ENCODE measurements at regions not wholly inside any gene's neighbourhood (a gene's known extent, or its start where the extent isn't known, plus 50 kb on each side); places are given as distances from the start of the nearest gene placed in this dataset.
"Not testable (repeated sequence)": the region's sequence is repeated elsewhere in the genome, so short reads cannot be mapped to it uniquely, and the experiment has no call there.

DNA sequence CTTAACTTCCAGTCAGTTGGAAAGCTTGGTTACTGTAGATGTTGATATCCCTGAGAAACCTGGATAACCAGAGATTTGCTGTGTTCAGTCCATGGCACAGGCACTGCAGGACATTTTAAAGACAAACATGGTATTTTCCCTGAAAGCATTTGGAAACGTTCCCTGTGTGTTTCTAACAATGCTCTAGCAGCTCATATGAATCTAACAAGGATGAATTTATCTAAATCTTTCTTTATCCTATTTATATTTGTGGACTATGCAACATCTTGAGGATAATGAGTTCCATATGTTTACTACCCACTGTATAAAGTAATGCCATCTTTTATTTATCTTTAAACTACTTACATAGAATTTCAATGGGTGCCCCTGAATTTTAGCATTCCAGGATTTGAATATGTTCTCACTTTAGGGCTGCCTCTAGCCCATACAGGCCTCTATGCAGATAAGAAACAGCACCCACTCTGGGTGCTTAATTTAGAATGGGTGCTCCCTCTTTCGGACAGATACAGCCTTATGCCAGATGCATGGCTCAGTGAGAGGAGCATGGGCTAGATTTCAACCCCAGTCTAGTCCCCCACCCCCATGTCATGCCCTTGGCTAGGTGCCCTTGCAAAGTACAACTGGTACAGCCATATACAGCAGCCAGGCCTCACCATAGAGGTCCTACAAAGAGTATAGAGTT, 50.6 kb upstream of the NEMP2 start:
- no peaks in the 10 kb centered on the region for H3K36me3 ChIP-seq (ENCODE audit: control insufficient read depth in 4 of 4, insufficient read depth in 4 of 4, low read length in 3 of 4)
- no peaks in the 10 kb centered on the region for H3K9me3 ChIP-seq (ENCODE audit: control extremely low read depth in 1 of 5, control insufficient read depth in 4 of 5, insufficient read depth in 2 of 5, low read depth in 1 of 5, low read length in 4 of 5)
- no peaks in the 10 kb centered on the region for H3K27me3 ChIP-seq (replicated peaks in 2 of 5; ENCODE audit: control insufficient read depth in 4 of 5, insufficient read depth in 5 of 5, low read length in 4 of 5)
- no peak for DNase-seq
- WGBS (ENCODE audit: insufficient coverage), result 100% methylated on average over 1 of the region's 2 CpGs
- H3K4me1 ChIP-seq (ENCODE audit: control extremely low read depth in 1 of 4, control insufficient read depth in 4 of 4, insufficient read depth in 4 of 4, low read length in 3 of 4), result no peaks in the 10 kb centered on the region
- ChIA-PET CTCF (interaction anchor here (1.1 to 1.5 kb wide), 2 partner anchors 9 to 36 kb away, joined by 3 read pairs; no protein-coding TSS in a partner anchor), POLR2A (no interaction called here)
- no peak overlapping the region for H3K4me3 ChIP-seq (ENCODE audit: control insufficient read depth in 1 of 7, extremely low read depth in 1 of 7, insufficient read depth in 4 of 7, low read depth in 2 of 7, low read length in 6 of 7)
- no peak overlapping the region for H3K27ac ChIP-seq (ENCODE audit: insufficient read depth in 1 of 2, low read depth in 1 of 2, low read length in 2 of 2, poor library complexity in 1 of 2, severe bottlenecking in 2 of 2)

DNA sequence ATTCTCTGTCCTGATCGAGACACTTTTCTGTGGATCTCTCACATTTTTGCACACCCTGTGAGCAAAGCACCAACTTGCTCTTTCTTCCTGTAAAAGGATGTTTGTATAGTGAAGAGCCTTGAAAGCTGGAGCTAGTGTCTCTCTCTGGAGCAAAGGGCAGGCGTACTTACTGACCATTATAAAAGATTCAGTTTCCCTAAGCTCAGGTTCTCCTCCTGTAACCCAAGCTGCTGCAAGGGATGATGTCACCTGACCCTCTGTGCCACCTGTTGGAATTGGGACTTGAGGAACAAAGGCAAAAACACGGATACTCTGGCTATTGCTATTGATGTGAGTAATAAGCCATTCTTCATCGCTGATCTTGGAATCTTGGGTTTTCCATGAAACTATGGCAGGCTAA, 52.6 kb upstream of the NEMP2 start:
- ChIA-PET POLR2A (no interaction called here), CTCF (no interaction called here)
- Histone ChIP-seq H3K27me3 (replicated peaks in 2 of 5; ENCODE audit: control insufficient read depth in 4 of 5, insufficient read depth in 5 of 5, low read length in 4 of 5) (no peaks in the 10 kb centered on the region), H3K4me3 (ENCODE audit: control insufficient read depth in 1 of 7, extremely low read depth in 1 of 7, insufficient read depth in 4 of 7, low read depth in 2 of 7, low read length in 6 of 7) (no peak overlapping the region), H3K4me1 (ENCODE audit: control extremely low read depth in 1 of 4, control insufficient read depth in 4 of 4, insufficient read depth in 4 of 4, low read length in 3 of 4) (no peaks in the 10 kb centered on the region), H3K36me3 (ENCODE audit: control insufficient read depth in 4 of 4, insufficient read depth in 4 of 4, low read length in 3 of 4) (no peaks in the 10 kb centered on the region), H3K27ac (ENCODE audit: insufficient read depth in 1 of 2, low read depth in 1 of 2, low read length in 2 of 2, poor library complexity in 1 of 2, severe bottlenecking in 2 of 2) (no peak overlapping the region), H3K9me3 (ENCODE audit: control extremely low read depth in 1 of 5, control insufficient read depth in 4 of 5, insufficient read depth in 2 of 5, low read depth in 1 of 5, low read length in 4 of 5) (no peaks in the 10 kb centered on the region)
- WGBS (ENCODE audit: insufficient coverage), result 100% methylated on average over 4 of the region's 4 CpGs
- DNase-seq, result no peak

DNA sequence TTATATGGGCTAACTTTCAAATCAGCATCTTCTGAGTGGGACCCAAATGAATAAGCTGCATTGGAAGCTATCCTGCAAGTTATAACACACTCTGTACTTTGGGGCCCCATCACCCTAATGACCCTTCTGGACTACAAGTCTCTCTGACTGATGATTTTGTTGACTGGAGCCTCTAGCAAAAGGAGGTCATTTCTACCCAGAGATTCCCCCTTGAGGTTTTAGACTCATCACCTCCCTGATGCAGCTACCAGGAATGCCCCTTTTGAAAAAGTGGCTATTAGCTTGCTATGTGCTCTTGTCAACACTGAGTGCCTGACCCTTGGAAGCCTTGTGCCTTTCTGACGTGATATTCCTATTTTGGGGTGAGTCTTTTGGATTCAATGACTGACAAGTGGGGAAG, 54.5 kb upstream of the NEMP2 start:
- H3K27ac ChIP-seq (ENCODE audit: insufficient read depth in 1 of 2, low read depth in 1 of 2, low read length in 2 of 2, poor library complexity in 1 of 2, severe bottlenecking in 2 of 2), result no peak overlapping the region

DNA sequence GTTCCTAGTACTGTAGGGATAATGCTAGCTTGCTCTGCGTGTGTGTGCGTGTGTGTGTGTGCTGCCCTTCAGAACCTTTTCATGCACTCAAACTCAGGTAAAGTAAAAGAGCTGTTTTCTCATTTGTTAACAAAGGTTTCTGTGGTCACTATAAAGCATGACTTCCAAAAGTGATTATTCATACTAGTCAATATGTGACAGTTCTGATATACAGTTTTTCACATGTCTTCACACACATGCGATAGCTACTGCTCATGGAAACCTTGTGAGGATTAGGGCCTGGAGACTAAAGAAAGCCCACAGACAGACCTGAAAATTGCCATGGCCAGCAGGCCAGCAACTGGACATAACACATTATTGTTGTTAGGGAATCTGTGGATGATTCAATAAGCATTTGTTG, 56.9 kb upstream of the NEMP2 start:
- no peaks in the 10 kb centered on the region for H3K9me3 ChIP-seq (ENCODE audit: control extremely low read depth in 1 of 5, control insufficient read depth in 4 of 5, insufficient read depth in 2 of 5, low read depth in 1 of 5, low read length in 4 of 5)
- H3K27me3 ChIP-seq (replicated peaks in 2 of 5; ENCODE audit: control insufficient read depth in 4 of 5, insufficient read depth in 5 of 5, low read length in 4 of 5), result no peaks in the 10 kb centered on the region
- no peaks in the 10 kb centered on the region for H3K36me3 ChIP-seq (ENCODE audit: control insufficient read depth in 4 of 4, insufficient read depth in 4 of 4, low read length in 3 of 4)
- H3K4me3 ChIP-seq (ENCODE audit: control insufficient read depth in 1 of 7, extremely low read depth in 1 of 7, insufficient read depth in 4 of 7, low read depth in 2 of 7, low read length in 6 of 7), result no peak overlapping the region
- ChIA-PET CTCF (interaction anchor here (1.3 kb wide), 1 partner anchor 9 kb away, joined by 3 read pairs; no protein-coding TSS in a partner anchor), POLR2A (no interaction called here)
- no peak for DNase-seq
- no CpG with 5 or more reads among the region's 3 CpGs for WGBS (ENCODE audit: insufficient coverage)
- no peak overlapping the region for H3K27ac ChIP-seq (ENCODE audit: insufficient read depth in 1 of 2, low read depth in 1 of 2, low read length in 2 of 2, poor library complexity in 1 of 2, severe bottlenecking in 2 of 2)
- H3K4me1 ChIP-seq (ENCODE audit: control extremely low read depth in 1 of 4, control insufficient read depth in 4 of 4, insufficient read depth in 4 of 4, low read length in 3 of 4), result no peaks in the 10 kb centered on the region

More for the DNA sequence above, 54.5 kb upstream of the NEMP2 start:
- ChIA-PET CTCF (interaction anchor here (0.6 to 1.2 kb wide), 2 partner anchors 54 to 324 kb away, joined by 3 to 4 read pairs; no protein-coding TSS in a partner anchor), POLR2A (no interaction called here)
- H3K4me3 ChIP-seq (ENCODE audit: control insufficient read depth in 1 of 7, extremely low read depth in 1 of 7, insufficient read depth in 4 of 7, low read depth in 2 of 7, low read length in 6 of 7), result no peak overlapping the region
- H3K4me1 ChIP-seq (ENCODE audit: control extremely low read depth in 1 of 4, control insufficient read depth in 4 of 4, insufficient read depth in 4 of 4, low read length in 3 of 4), result no peaks in the 10 kb centered on the region
- H3K9me3 ChIP-seq (ENCODE audit: control extremely low read depth in 1 of 5, control insufficient read depth in 4 of 5, insufficient read depth in 2 of 5, low read depth in 1 of 5, low read length in 4 of 5), result no peaks in the 10 kb centered on the region
- H3K27me3 ChIP-seq (replicated peaks in 2 of 5; ENCODE audit: control insufficient read depth in 4 of 5, insufficient read depth in 5 of 5, low read length in 4 of 5), result no peaks in the 10 kb centered on the region
- no peak for DNase-seq
- no peaks in the 10 kb centered on the region for H3K36me3 ChIP-seq (ENCODE audit: control insufficient read depth in 4 of 4, insufficient read depth in 4 of 4, low read length in 3 of 4)
- WGBS (ENCODE audit: insufficient coverage), result no CpG with 5 or more reads among the region's 1 CpG

DNA sequence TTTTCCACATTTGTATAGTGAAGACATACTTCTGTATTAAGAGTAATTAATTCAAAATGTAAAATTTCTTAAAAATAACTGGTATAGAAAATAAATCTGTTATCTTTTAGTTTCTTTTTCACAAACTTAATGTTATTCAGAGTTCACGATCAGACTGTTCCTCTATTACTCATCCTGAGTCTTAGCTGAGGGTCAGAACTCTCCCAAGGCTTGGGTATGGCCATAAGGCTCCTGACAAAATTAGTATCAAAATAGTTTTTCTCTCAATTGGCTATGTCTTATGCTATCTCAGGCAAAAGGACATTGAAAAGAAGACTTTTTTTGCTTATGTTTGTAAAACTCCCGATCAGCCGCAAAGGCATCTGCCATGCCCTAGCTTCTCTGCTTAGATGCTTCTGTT, 56.1 kb upstream of the NAB1 start:
- Histone ChIP-seq H3K4me3 (ENCODE audit: control insufficient read depth in 1 of 7, extremely low read depth in 1 of 7, insufficient read depth in 4 of 7, low read depth in 2 of 7, low read length in 6 of 7) (no peak overlapping the region), H3K4me1 (ENCODE audit: control extremely low read depth in 1 of 4, control insufficient read depth in 4 of 4, insufficient read depth in 4 of 4, low read length in 3 of 4) (no peaks in the 10 kb centered on the region), H3K27ac (ENCODE audit: insufficient read depth in 1 of 2, low read depth in 1 of 2, low read length in 2 of 2, poor library complexity in 1 of 2, severe bottlenecking in 2 of 2) (no peak overlapping the region), H3K27me3 (replicated peaks in 2 of 5; ENCODE audit: control insufficient read depth in 4 of 5, insufficient read depth in 5 of 5, low read length in 4 of 5) (no peaks in the 10 kb centered on the region), H3K9me3 (ENCODE audit: control extremely low read depth in 1 of 5, control insufficient read depth in 4 of 5, insufficient read depth in 2 of 5, low read depth in 1 of 5, low read length in 4 of 5) (no peaks in the 10 kb centered on the region), H3K36me3 (ENCODE audit: control insufficient read depth in 4 of 4, insufficient read depth in 4 of 4, low read length in 3 of 4) (no peaks in the 10 kb centered on the region)
- ChIA-PET CTCF (no interaction called here), POLR2A (no interaction called here)
- 100% methylated on average over 3 of the region's 3 CpGs for WGBS (ENCODE audit: insufficient coverage)
- DNase-seq, result no peak

DNA sequence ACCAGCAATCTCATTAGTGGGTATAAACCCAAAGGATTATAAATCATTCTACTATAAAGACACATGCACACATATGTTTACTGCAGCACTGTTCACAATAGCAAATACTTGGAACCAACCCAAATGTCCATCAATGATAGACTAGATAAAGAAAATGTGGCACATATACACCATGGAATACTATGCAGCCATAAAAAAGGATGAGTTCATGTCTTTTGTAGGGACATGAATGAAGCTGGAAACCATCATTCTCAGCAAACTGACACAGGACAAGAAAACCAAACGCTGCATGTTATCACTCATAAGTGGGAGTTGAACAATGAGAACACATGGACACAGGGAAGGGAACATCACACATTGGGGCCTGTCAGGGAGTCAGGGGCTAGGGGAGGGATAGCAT, 53.0 kb upstream of the NAB1 start:
- CTCF ChIA-PET; H3K27ac ChIP-seq (ENCODE audit: insufficient read depth in 1 of 2, low read depth in 1 of 2, low read length in 2 of 2, poor library complexity in 1 of 2, severe bottlenecking in 2 of 2); POLR2A ChIA-PET; DNase-seq; H3K27me3 ChIP-seq (replicated peaks in 2 of 5; ENCODE audit: control insufficient read depth in 4 of 5, insufficient read depth in 5 of 5, low read length in 4 of 5); H3K9me3 ChIP-seq (ENCODE audit: control extremely low read depth in 1 of 5, control insufficient read depth in 4 of 5, insufficient read depth in 2 of 5, low read depth in 1 of 5, low read length in 4 of 5); H3K4me3 ChIP-seq (ENCODE audit: control insufficient read depth in 1 of 7, extremely low read depth in 1 of 7, insufficient read depth in 4 of 7, low read depth in 2 of 7, low read length in 6 of 7); H3K36me3 ChIP-seq (ENCODE audit: control insufficient read depth in 4 of 4, insufficient read depth in 4 of 4, low read length in 3 of 4): not testable (repeated sequence)
- WGBS (ENCODE audit: insufficient coverage), result 100% methylated on average over 1 of the region's 1 CpG
- peaks cover 0 to 23% (median 7%) of the 10 kb centered on the region in 4 experiments for H3K4me1 ChIP-seq (ENCODE audit: control extremely low read depth in 1 of 4, control insufficient read depth in 4 of 4, insufficient read depth in 4 of 4, low read length in 3 of 4)

DNA sequence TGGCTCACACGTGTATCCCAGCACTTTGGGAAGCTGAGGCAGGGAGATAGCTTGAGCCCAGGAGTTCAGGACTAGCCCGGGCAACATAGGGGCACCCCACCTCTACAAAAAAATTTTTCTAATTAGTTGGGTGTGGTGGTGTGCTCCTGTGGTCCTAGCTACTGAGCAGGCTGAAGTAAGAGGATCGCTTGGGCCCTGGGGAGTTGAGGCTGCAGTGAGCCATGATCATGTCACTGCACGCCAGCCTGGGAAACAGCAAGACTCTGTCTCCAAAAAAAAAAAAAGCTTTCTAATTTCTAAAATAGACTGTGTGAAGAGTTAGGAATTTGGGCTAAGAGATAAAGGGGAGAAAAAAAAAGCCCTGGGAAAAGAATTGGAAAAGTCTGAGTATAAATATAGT, 51.9 kb upstream of the NAB1 start:
- H3K4me3 ChIP-seq (ENCODE audit: control insufficient read depth in 1 of 7, extremely low read depth in 1 of 7, insufficient read depth in 4 of 7, low read depth in 2 of 7, low read length in 6 of 7), result no peak overlapping the region
- DNase-seq, result no peak
- peaks cover 0 to 23% (median 7%) of the 10 kb centered on the region in 4 experiments for H3K4me1 ChIP-seq (ENCODE audit: control extremely low read depth in 1 of 4, control insufficient read depth in 4 of 4, insufficient read depth in 4 of 4, low read length in 3 of 4)
- no peaks in the 10 kb centered on the region for H3K36me3 ChIP-seq (ENCODE audit: control insufficient read depth in 4 of 4, insufficient read depth in 4 of 4, low read length in 3 of 4)
- 100% methylated on average over 2 of the region's 4 CpGs for WGBS (ENCODE audit: insufficient coverage)
- H3K27me3 ChIP-seq (replicated peaks in 2 of 5; ENCODE audit: control insufficient read depth in 4 of 5, insufficient read depth in 5 of 5, low read length in 4 of 5), result no peaks in the 10 kb centered on the region
- H3K27ac ChIP-seq (ENCODE audit: insufficient read depth in 1 of 2, low read depth in 1 of 2, low read length in 2 of 2, poor library complexity in 1 of 2, severe bottlenecking in 2 of 2), result no peak overlapping the region
- ChIA-PET POLR2A (no interaction called here), CTCF (interaction anchor here (0.7 kb wide), 1 partner anchor 9 kb away, joined by 3 read pairs; no protein-coding TSS in a partner anchor)
- no peaks in the 10 kb centered on the region for H3K9me3 ChIP-seq (ENCODE audit: control extremely low read depth in 1 of 5, control insufficient read depth in 4 of 5, insufficient read depth in 2 of 5, low read depth in 1 of 5, low read length in 4 of 5)
